GM18508 (cell line): ENCODE measurements at regions not wholly inside any gene's neighbourhood (a gene's known extent, or its start where the extent isn't known, plus 50 kb on each side); places are given as distances from the start of the nearest gene placed in this dataset.
"Not testable (repeated sequence)": the region's sequence is repeated elsewhere in the genome, so short reads cannot be mapped to it uniquely, and the experiment has no call there.

Source experiments
- ATAC-seq: cut with Tn5 transposase; IDR thresholded peaks from one replicate; pipeline ENCODE4 v1.9.1; 2021; ENCODE audit warnings: moderate number of reproducible peaks; ENCODE audit not compliant: insufficient read depth, unreplicated experiment

- ATAC-seq = no peak
These were observed 90.1 kb upstream of the GSE1 start for GRCh38 chr16:85522842-85523601.

GRCh38 chr16:85523602-85524364 lies 89.3 kb upstream of the GSE1 start:
- no peak for ATAC-seq

GRCh38 chr16:85524365-85524629 lies 88.8 kb upstream of the GSE1 start:
- ATAC-seq = no peak

GRCh38 chr16:85524630-85525419 lies 88.3 kb upstream of the GSE1 start:
- no peak for ATAC-seq

GRCh38 chr16:85525420-85526184 lies 87.5 kb upstream of the GSE1 start:
- no peak for ATAC-seq

GRCh38 chr16:85526185-85526974 lies 86.7 kb upstream of the GSE1 start:
- no peak for ATAC-seq

- no peak for ATAC-seq
These were observed 85.9 kb upstream of the GSE1 start for GRCh38 chr16:85527042-85527766.

GRCh38 chr16:85527767-85528297 lies 85.3 kb upstream of the GSE1 start:
- ATAC-seq = no peak

GRCh38 chr16:85528528-85529387 lies 84.4 kb upstream of the GSE1 start:
- no peak for ATAC-seq

GRCh38 chr16:85529489-85530369 lies 83.4 kb upstream of the GSE1 start:
- no peak for ATAC-seq

- ATAC-seq = no peak
These were observed 82.8 kb upstream of the GSE1 start for GRCh38 chr16:85530370-85530739.

GRCh38 chr16:85531516-85531915 lies 81.6 kb upstream of the GSE1 start:
- ATAC-seq = no peak

- no peak for ATAC-seq
These were observed 81.0 kb upstream of the GSE1 start for GRCh38 chr16:85532147-85532546.

GRCh38 chr16:85533593-85533992 lies 79.5 kb upstream of the GSE1 start:
- ATAC-seq = not testable (repeated sequence)

GRCh38 chr16:85534536-85535351 lies 78.4 kb upstream of the GSE1 start:
- no peak for ATAC-seq

- ATAC-seq = no peak
These were observed 77.6 kb upstream of the GSE1 start for GRCh38 chr16:85535352-85536072.
